Posterior cingulate gyrus (tissue), 11 donors: ENCODE measurements at regions not wholly inside any gene's neighbourhood (a gene's known extent, or its start where the extent isn't known, plus 50 kb on each side); places are given as distances from the start of the nearest gene placed in this dataset.

Experiments
- DNase-seq, 10 donors: peaks; one replicate each; pipeline versions ENCODE4 v3.0.0 to v3.0.0-alpha.2; 2020 to 2021; ENCODE audit warnings: mixed read lengths in 3 of 10
- intact Hi-C: fragments of 100-400 bp; cut with DNase I; formaldehyde crosslinking; loops from one replicate; pipeline ENCODE4 v1.15.1; 2023

DNA sequence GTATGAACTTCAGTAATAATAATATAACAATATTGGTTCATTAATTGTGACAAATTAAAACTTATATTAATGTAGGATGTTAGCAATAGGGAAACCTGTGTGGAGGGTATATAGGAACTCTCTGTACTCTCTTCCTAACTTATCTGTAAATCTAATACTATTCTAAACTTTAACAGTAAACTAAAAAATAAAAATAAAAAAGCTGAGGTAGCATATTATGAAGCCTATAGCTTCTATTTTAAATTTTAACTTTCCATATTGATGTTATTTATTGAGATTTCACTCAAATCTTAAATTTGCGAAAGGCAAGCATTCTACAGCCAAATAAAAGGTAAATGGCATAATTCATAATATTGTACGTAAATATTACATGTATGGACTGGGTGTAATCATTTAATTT lies 326.4 kb downstream of the MEI4 start:
- intact Hi-C loops, result no loop called here
- DNase-seq, result no peak

DNA sequence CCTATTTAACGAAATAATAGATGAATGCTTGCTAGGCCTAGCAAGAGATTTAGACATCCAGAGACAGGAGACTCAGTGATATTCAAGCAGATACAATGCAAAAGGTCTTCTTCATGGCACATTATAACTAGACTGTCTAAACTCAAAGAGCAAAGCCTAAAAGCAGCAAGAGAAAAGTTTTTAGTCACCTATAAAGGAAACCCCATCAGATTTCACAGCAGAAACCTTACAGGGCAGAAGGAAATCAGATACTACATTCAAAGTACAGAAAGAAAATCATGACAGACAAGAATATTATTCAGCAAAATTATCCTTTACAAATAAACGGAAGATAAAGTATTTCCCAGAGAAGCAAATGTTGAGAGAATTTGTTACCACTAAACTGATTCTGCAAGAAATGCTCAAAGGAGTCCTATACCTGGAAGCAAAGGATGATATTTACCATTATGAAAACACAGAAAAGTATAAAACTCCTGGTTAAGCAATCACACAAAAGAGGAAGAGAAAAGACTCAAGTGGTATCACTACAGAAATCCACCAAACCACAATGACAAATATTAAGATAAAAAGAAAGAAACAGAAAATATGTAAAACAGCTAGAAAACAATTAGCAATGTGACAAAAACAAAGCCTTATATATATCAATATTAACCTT lies 333.7 kb downstream of the MEI4 start:
- no peak for DNase-seq
- intact Hi-C loops, result no loop called here

DNA sequence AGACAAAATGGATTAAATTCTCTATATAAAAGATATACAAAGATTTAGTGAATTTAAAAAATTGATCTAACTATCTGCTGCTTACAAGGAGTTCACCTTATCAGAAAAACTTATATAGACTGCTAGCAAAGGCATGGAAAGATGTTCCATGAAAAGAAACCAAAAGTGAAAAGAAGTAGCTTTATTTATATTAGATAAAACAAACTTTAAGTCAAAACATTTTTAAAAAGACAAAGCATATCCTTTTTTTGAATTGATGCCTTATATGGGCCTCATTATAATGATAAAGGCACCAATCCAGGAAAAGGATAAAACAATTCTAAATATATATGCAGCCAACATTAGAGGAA lies 334.2 kb downstream of the MEI4 start:
- intact Hi-C loops, result no loop called here
- DNase-seq, result no peak

DNA sequence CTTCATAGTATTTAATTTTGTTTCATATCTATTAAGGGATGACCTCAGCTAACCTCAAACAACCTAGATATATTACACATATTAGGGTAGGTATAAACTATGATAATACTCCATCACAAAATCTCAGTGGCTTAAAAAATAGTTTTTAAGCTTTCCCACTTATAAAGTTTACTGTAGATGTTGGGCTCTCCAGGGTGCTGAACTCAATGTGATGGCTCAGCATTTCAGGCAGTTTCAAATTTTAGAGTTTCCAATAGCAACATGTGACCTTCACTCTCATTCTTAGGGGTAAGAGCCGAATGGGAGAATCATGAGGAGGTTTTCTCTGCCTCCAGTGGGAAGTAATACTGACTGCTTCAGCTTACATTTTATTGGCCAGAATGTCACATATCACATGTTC lies 357.3 kb downstream of the MEI4 start:
- no peak for DNase-seq
- intact Hi-C loops, result no loop called here

DNA sequence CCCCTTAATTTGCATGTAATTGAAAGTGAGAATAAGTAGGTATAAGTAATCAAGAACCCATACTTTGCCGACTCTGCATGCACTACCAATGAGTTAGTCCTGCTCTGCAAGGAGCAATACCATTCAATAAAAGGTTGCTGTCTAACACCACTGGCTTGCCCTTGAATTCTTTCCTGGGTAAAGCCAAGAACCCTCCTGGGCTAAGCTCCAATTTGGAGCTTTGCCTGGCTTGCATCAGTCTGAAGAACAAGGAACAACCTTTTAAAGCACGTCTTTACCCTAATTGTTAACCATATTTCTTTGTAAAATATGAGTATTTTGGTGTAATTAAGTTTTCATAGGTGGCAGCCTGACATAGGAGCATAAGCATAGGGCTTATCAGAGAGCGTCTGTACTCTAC lies 367.7 kb downstream of the MEI4 start:
- DNase-seq, result no peak

DNA sequence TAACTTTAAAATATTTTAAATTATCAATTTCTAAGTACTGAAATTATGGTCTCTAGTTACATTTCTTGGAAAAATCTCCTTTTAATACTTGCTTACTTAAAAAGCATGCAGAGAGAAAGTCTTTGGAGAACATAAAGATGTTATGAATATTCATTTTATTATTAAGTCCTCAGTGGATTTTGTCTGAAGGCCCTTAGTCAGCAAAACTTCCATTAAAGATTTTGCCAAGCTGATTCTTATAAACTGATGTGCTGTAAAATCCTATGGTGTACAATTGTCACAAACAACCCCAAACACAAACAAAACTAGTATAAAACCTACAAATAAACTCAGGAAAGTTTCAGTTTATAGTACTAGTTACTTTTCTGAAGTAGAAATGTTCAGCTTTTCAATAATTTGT lies 372.7 kb downstream of the MEI4 start:
- no peak for DNase-seq
- intact Hi-C loops, result no loop called here

More for the DNA sequence above, 367.7 kb downstream of the MEI4 start:
- intact Hi-C loops, result no loop called here

DNA sequence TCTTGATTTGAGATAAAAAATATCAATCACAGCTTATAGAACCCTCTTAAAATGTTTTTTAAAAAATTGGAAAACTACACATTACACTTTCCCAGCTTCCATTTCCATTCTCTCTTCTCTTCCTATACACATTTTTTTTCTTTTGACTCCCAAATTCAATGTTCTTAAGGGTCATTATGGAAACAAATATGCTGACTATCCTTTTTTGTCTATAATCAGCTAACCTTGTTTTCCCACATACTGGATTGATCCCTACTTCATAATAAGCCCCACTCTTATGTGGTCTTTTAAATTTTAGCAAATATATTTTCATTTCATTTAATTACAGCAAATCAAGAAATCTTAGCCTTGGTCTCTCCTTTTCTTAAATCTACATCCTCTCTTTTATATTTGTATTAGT lies 378.4 kb downstream of the MEI4 start:
- no peak for DNase-seq
- intact Hi-C loops, result no loop called here

DNA sequence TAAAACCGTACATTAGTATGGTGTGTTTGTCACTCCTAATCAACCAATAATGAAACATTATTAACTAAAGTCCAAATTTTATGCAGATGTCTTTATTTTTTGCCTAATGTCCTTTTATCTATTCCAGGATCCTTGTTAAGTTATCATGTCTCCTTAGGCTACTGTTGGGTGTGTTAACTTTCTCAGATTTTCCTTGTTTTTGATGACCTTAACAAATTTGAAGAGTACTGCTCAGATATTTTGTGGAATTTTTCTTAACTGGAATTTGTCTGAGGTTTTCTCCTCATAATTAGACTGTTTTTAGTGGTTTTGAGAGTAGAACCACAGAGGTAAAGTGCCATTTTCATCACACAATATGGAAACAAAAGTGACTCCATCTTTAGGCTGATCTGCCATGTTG lies 406.3 kb downstream of the MEI4 start:
- no peak for DNase-seq
- intact Hi-C loops, result no loop called here

DNA sequence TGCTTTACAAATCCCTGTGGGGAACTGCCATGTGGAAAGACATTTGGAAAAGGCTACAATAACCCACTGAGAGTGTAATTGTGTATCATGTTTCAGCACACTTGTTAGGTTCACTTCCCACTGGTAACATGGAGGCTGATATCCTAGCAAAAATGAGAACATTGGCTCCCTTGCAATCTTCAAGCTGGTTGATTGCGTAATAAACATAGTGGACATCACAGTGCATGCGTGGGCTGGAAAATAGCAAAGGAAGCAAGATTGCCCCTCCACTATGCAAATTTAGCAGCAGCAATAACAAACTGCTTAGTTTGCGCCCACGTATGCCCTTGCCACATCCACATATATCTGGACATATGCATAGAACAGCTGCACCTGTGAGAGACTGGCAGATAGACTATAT lies 410.2 kb downstream of the MEI4 start:
- intact Hi-C loops, result no loop called here
- DNase-seq, result peak in 3 of 10 donors; percentile 4 to 56 (median 10)

DNA sequence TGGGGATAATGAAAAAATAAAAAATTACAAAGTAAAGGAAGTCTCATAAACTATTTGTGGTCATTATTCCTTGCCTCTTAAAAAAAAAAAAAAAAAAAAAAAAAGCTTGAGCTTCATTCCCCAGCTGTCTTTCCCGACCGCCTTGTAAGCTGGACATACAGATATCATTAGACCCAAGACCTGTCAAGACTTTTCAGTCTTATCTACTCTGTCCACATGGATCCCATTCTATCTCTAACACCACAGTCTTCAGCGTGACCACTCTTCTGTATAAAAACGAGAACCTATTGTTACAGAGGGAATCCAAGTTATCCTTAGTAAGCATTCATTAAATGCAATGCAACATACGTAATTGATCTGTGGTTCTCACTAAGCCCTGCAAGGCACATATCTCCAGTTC lies 423.5 kb downstream of the MEI4 start:
- intact Hi-C loops, result no loop called here
- DNase-seq, result no peak

DNA sequence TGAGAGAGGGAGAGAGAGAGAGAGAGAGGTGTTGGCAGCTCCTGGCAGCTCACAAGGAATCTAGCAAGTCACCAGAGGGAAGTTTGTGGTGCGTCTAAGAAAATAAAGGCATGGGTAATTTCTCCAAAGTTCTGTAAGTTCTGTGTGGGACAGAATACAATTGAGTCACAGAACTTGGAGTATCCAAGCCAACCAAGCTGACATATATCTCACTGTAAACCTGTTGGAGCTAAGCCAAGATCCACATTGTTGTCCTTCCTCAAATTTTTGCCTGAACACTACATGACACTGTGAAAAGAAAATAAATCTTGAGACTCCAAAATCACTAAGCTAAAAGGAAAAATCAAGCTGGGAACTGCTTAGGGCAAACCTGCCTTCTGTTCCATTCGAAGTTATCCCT lies 436.7 kb downstream of the MEI4 start:
- intact Hi-C loops, result no loop called here
- DNase-seq, result no peak

DNA sequence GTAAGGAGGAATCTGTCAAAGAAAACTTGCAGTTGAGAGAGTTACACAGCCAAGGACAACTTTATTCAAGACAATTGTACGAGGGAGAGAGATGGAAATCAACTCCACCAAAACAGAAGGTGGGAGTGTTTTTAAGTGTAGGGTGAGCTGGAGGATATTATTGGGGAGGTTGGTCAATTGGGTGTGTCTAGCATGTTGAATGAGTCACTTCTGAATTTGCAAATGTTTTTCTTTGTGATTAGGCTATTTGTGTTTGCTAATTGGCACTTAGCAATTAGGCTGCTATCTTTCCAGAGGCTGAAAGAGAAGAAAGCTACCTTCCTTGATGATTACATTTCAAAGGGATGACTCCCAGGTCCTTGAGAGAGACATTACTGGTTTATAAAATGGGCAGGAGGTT lies 441.1 kb downstream of the MEI4 start:
- intact Hi-C loops, result no loop called here
- DNase-seq, result no peak

DNA sequence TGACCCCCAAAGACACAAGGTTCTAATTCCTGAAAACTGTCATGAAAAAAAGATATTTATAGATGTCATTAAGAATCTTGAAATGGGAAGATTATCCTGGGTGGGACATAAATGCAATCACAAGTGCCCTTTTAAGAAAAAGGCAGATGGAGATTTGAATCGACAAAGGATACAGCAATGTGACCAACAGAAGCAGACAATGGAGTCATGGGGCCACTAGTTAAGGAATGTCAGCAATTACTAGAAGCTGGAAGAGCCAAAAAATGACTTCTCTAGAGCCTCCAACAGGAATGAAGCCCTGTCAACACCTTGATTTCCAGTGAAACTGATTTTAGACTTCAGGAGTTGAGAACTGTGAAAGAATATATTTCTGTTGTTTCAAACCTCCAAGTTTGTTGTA lies 448.5 kb downstream of the MEI4 start:
- DNase-seq, result no peak
- intact Hi-C loops, result no loop called here

DNA sequence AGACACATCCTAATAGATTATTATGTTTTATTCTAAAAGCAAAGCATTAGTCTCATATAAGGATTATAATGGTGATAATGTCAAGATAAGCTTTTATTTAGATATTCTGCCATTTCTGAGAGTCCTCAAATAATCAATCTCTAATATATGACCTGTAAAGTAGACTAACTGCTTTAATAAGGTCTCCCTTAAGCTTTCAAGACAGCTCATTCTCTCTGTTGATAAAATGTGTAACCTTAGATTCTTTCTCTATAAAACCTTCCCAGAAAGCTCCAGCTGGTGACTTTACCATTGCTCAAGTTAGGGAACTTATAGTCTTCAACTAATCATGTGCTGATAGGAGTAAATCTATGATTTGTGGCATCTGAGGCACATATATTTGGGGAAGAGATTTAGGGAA lies 457.8 kb downstream of the MEI4 start:
- no peak for DNase-seq
- intact Hi-C loops, result no loop called here

DNA sequence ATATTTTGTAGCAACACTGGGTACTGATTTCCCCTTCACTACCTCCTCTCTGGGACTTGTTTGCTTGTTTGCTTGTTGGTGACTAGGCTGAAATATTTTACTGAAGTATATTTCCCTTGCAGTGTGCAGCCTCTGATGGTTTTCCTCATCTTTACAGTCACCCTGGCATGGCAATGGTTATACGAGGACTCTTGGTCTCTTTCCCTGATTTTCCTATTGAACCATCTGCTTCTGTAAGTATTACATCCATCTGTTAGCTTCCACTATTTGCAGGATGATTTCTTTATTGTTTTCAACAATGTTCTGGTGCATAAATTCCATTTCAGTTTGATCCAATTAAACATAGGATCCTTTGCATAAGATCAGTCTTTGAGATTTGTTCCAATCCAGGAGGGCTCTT lies 465.1 kb downstream of the MEI4 start:
- intact Hi-C loops, result no loop called here
- DNase-seq, result no peak

DNA sequence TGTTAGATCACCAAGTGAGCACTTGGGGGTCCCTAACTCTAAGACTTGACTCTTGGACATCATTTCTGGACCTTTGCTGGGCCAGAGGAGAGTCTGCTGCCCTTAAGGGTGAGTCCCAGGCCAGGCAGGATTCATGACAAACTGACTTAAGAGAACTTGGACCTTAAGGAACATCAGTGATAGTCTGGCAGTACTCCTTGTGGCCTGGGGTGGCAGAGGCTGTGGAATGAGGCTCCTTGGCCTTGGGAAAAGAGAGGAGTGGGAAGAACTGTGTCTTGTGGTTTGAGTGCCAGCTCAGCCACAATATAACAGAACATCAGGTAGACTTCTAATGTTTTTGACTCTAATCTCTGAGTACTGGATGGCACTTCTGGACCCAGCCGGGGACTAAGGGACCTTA lies 478.7 kb downstream of the MEI4 start:
- no peak for DNase-seq
- intact Hi-C loops, result no loop called here

DNA sequence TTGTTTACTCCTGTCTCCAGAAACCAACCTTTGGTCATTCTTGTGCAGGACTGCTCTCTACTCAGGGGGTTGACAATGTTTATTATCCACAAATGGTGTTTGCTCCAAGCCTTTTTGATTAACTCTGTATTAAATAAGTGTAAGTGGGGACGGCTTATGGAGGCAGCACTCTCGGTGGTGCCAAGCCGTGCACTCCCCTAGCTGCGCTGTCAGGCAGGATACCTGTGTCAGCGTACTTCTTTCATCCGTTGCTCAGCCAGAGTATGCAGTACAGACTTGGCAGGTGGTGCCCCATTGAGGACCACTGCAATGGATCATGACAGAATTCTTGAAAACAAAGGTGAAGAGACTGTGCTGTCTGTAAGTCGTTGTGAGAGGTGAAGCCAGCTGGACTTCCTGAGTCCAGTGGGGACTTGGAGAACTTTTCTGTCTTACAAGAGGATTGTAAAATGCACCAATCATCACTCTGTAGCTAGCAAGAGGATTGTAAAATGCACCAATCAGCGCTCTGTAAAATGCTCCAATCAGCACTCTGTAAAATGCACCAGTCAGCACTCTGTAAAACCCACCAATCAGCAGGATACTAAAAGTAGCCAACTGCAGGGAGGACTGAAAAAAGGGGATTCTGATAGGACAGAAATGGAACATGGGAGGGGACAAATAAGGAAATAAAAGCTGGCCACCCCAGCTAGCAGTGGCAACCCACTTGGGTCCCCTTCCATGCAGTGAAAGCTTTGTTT lies 480.0 kb downstream of the MEI4 start:
- intact Hi-C loops, result no loop called here

DNA sequence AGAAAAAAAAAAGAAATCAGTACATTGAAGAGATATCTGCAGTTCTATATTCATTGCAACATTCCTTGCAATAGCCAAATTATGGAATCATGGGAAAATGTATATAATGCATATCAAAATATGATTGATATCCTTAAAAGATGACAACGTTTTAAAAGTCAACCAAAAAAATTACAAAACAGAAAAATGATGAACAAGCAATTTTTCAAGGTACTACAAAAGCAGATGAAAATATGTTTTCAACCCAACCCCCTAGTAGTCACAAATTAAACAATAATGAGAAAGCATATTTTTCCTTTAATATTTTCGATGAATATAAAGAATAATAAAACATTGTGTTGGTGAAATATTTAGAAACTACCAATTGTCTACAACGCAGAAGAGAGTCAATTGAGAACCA lies 497.6 kb downstream of the MEI4 start:
- intact Hi-C loops, result no loop called here

More for the DNA sequence above, 480.0 kb downstream of the MEI4 start:
- DNase-seq, result no peak

DNA sequence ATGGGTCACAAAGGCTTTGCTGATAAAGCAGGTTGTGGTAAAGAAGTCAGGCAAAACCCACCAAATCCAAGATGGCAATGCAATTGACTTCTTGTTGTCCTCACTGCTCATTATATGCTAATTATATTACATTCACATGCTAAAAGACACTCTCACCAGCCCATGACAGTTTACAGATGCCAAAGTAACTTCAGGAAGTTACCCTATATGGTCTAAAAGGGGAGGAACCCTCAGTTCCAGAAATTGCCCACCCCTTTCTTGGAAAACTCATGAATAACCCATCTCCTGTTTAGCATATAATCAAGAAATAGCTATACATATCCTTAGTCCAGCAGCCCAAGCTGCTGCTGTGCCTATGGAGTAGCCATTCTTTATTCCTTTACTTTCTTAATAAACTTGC lies 501.1 kb downstream of the MEI4 start:
- intact Hi-C loops, result no loop called here
- DNase-seq, result no peak

More for the DNA sequence above, 497.6 kb downstream of the MEI4 start:
- DNase-seq, result no peak

DNA sequence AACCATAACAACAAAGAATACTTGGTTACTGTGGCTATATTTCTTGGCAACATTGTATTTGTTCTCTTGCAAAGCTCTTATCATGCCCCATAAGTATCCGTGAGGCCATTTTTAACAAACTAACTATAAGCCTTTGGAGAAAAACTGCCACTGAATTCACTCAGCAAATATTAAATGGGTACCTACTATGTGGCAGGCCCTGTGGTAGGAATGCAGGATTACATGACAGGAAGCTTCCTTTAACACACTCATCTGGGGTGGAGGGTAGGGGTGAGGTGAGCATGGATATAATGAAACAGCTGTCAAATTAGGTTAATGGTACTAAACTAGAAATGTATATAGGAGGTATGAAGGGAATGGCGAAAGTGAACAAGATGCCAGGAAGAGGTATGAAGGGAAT lies 504.8 kb downstream of the MEI4 start:
- intact Hi-C loops, result no loop called here
- DNase-seq, result no peak

DNA sequence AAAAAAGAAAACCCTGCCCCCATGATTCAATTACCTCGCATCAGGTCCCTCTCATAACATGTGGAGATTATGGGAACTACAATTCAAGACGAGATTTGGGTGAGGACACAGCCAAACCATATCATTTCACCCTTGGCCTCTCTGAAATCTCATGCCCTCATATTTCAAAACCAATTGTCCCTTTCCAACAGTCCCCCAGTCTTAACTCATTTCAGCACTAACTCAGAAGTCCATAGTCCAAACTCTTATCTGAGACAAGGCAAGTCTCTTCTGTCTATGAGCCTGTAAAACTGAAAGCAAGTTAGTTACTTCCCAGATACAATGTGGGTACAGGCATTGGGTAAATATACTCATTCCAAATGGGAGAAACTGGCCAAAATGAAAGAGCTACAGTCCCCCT lies 536.1 kb downstream of the MEI4 start:
- DNase-seq, result no peak
- intact Hi-C loops, result no loop called here

DNA sequence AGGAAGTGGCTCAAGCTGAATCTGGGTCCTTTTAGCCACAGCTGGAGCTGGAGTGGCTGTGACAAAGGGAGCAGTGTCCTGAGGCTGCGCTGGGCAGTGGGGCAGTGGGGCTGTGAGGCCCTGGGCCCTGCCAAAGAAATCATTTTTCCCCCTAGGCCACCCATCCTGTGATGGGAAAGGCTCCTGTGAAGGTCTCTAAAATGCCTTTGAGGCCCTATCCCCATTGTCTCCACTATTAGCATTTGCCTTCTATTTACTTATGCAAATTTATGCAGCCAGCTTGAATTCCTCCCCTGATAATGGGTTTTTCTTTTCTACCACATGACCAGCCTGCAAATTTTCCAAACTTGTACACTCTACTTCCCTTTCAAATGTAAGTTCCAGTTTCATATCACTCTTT lies 539.2 kb downstream of the MEI4 start:
- no peak for DNase-seq
- intact Hi-C loops, result no loop called here

DNA sequence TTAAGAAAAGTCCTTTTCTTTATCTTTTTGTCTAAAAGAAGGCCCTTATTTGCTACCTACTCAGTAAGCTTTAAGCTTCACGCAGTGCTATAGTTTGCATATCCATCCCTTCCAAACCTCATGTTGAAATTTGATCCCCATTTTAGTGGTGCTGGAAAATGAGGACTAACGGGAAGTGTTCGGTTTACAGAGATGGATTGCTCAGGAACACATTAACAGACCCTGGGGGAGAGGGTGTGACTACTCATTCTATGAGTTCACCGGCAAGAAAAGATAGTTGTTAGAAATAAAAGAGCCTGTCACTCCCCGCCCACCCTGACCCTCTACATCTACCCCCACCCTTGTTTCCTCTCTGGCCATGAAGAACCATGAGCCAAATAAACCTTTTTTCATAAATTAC lies 546.2 kb downstream of the MEI4 start:
- DNase-seq, result no peak
- intact Hi-C loops, result no loop called here
